ENCODE measurements at regions not wholly inside any gene's neighbourhood (a gene's known extent, or its start where the extent isn't known, plus 50 kb on each side); places are given as distances from the start of the nearest gene placed in this dataset.

DNA sequence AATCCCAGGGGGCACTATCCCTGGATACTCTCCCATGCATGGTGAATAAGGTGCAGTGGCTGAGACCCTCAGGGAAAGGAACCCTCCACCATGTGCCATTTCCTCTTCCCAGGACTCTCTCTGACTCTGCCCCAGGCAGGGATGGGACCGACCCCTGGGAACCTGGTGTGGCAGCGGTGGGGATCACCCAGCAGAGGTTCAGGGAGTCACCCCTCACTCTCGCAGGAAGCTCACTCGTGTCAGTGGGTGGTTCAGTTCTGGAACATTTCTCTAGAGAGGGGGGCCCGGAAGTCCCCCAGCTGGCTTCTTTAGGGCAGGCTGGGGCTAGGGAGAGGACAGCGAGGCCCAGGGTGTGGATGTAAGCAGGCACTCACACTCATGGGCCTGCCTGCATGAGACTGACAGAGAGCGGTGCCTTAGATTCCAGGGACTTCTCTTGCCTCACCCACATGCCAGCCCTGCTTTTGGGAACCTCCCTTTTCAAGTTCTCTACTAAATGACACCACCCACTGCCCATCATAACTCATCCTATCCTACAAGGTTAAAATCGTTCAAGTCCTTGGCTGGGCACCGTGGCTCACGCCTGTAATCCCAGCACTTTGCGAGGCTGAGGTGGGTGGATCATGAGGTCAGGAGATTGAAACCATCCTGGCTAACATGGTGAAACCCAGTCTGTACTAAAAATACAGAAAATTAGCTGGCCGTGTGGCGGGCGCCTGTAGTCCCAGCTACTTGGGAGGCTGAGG, 109.7 kb upstream of the SDK2 start:
- no peak overlapping the region for H3K4me2 ChIP-seq (ENCODE audit: low read length)
- no peak overlapping the region for H3K27ac ChIP-seq (ENCODE audit: low read length)
- H3K9me2 ChIP-seq (ENCODE audit: insufficient read depth, low read length) = no peaks in the 10 kb centered on the region
- H3K36me3 ChIP-seq (ENCODE audit: insufficient read depth, low read length) = no peaks in the 10 kb centered on the region
- no peaks in the 10 kb centered on the region for H3K79me2 ChIP-seq (replicated peaks; ENCODE audit: insufficient read depth, low read length)
- no peak overlapping the region for H2AFZ ChIP-seq (ENCODE audit: low read depth, low read length)
- no peak overlapping the region for H3K9ac ChIP-seq (ENCODE audit: low read length)
- no peaks in the 10 kb centered on the region for H3F3A ChIP-seq (ENCODE audit: insufficient read depth, low read length, poor library complexity, severe bottlenecking)
- TF ChIP-seq EZH2 (IDR thresholded peaks at IDR 0.05; ENCODE audit: borderline replicate concordance, insufficient read depth, low read length, poor library complexity, severe bottlenecking) = no peak
- TF ChIP-seq EP300 (conservative IDR thresholded peaks at IDR 0.05; ENCODE audit: poor library complexity, severe bottlenecking) = no peak
- TF ChIP-seq, protein P1, sequence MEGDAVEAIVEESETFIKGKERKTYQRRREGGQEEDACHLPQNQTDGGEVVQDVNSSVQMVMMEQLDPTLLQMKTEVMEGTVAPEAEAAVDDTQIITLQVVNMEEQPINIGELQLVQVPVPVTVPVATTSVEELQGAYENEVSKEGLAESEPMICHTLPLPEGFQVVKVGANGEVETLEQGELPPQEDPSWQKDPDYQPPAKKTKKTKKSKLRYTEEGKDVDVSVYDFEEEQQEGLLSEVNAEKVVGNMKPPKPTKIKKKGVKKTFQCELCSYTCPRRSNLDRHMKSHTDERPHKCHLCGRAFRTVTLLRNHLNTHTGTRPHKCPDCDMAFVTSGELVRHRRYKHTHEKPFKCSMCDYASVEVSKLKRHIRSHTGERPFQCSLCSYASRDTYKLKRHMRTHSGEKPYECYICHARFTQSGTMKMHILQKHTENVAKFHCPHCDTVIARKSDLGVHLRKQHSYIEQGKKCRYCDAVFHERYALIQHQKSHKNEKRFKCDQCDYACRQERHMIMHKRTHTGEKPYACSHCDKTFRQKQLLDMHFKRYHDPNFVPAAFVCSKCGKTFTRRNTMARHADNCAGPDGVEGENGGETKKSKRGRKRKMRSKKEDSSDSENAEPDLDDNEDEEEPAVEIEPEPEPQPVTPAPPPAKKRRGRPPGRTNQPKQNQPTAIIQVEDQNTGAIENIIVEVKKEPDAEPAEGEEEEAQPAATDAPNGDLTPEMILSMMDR (IDR thresholded peaks at IDR 0.05; ENCODE audit: poor library complexity, severe bottlenecking) = no peak
- no peak for TF ChIP-seq SMC3 (conservative IDR thresholded peaks at IDR 0.05; ENCODE audit: poor library complexity)
- TF ChIP-seq TAF1 (IDR thresholded peaks at IDR 0.05; ENCODE audit: low read depth) = no peak
- no peak for TF ChIP-seq RAD21 (conservative IDR thresholded peaks at IDR 0.05)
- no peak for TF ChIP-seq MXI1 (conservative IDR thresholded peaks at IDR 0.05; ENCODE audit: poor library complexity, severe bottlenecking)
- no peak for TF ChIP-seq POLR2AphosphoS5 (IDR thresholded peaks at IDR 0.05)
- TF ChIP-seq, protein P2, sequence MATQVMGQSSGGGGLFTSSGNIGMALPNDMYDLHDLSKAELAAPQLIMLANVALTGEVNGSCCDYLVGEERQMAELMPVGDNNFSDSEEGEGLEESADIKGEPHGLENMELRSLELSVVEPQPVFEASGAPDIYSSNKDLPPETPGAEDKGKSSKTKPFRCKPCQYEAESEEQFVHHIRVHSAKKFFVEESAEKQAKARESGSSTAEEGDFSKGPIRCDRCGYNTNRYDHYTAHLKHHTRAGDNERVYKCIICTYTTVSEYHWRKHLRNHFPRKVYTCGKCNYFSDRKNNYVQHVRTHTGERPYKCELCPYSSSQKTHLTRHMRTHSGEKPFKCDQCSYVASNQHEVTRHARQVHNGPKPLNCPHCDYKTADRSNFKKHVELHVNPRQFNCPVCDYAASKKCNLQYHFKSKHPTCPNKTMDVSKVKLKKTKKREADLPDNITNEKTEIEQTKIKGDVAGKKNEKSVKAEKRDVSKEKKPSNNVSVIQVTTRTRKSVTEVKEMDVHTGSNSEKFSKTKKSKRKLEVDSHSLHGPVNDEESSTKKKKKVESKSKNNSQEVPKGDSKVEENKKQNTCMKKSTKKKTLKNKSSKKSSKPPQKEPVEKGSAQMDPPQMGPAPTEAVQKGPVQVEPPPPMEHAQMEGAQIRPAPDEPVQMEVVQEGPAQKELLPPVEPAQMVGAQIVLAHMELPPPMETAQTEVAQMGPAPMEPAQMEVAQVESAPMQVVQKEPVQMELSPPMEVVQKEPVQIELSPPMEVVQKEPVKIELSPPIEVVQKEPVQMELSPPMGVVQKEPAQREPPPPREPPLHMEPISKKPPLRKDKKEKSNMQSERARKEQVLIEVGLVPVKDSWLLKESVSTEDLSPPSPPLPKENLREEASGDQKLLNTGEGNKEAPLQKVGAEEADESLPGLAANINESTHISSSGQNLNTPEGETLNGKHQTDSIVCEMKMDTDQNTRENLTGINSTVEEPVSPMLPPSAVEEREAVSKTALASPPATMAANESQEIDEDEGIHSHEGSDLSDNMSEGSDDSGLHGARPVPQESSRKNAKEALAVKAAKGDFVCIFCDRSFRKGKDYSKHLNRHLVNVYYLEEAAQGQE (IDR thresholded peaks at IDR 0.05; ENCODE audit: borderline replicate concordance) = no peak
- no peak overlapping the region for H3K4me3 ChIP-seq (ENCODE audit: low read length)
- H3K27me3 ChIP-seq (ENCODE audit: insufficient read depth, low read depth, low read length) = no peaks in the 10 kb centered on the region
- no peaks in the 10 kb centered on the region for H4K20me1 ChIP-seq (ENCODE audit: insufficient read depth)
- H3K9me3 ChIP-seq (ENCODE audit: low read length) = no peaks in the 10 kb centered on the region

DNA sequence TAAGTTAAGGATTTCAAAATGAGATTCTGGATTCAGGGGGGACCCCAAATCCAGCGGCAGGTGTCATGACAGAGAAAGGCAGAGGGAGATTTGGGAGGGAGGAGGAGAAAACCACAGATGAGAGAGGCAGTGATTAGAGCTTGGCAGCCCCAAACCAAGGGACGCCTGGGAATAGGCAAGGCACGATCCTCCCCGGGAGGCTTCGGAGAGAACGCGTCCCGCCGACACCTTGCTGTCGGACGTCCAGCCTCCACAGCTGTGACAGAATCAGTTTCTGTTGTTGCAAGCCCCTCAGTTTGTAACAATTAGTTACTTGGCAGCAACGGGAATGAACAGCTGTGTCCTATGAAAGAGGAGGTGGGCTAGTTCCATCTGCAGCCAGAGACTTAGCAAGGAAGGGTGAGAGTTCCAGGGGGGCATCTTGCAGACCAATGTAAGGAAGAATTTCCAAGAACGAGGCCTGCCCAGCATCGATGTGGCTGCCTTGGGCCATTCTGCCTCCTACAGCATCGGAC, 110.7 kb upstream of the SDK2 start:
- TF ChIP-seq SMC3 (conservative IDR thresholded peaks at IDR 0.05; ENCODE audit: poor library complexity) (no peak), EZH2 (IDR thresholded peaks at IDR 0.05; ENCODE audit: borderline replicate concordance, insufficient read depth, low read length, poor library complexity, severe bottlenecking) (no peak), MXI1 (conservative IDR thresholded peaks at IDR 0.05; ENCODE audit: poor library complexity, severe bottlenecking) (no peak), POLR2AphosphoS5 (IDR thresholded peaks at IDR 0.05) (no peak), EP300 (conservative IDR thresholded peaks at IDR 0.05; ENCODE audit: poor library complexity, severe bottlenecking) (no peak), TAF1 (IDR thresholded peaks at IDR 0.05; ENCODE audit: low read depth) (no peak), RAD21 (conservative IDR thresholded peaks at IDR 0.05) (no peak)
- TF ChIP-seq, protein P1 (IDR thresholded peaks at IDR 0.05; ENCODE audit: poor library complexity, severe bottlenecking) = no peak
- TF ChIP-seq, protein P2 (IDR thresholded peaks at IDR 0.05; ENCODE audit: borderline replicate concordance) = no peak
- Histone ChIP-seq H4K20me1 (ENCODE audit: insufficient read depth) (no peaks in the 10 kb centered on the region), H3K9ac (ENCODE audit: low read length) (no peak overlapping the region), H3K9me2 (ENCODE audit: insufficient read depth, low read length) (no peaks in the 10 kb centered on the region), H3K27me3 (ENCODE audit: insufficient read depth, low read depth, low read length) (no peaks in the 10 kb centered on the region), H3K9me3 (ENCODE audit: low read length) (no peaks in the 10 kb centered on the region), H3K36me3 (ENCODE audit: insufficient read depth, low read length) (no peaks in the 10 kb centered on the region), H3K27ac (ENCODE audit: low read length) (no peak overlapping the region), H3F3A (ENCODE audit: insufficient read depth, low read length, poor library complexity, severe bottlenecking) (no peaks in the 10 kb centered on the region), H3K4me2 (ENCODE audit: low read length) (no peak overlapping the region), H3K4me3 (ENCODE audit: low read length) (no peak overlapping the region), H3K79me2 (replicated peaks; ENCODE audit: insufficient read depth, low read length) (no peaks in the 10 kb centered on the region), H2AFZ (ENCODE audit: low read depth, low read length) (no peak overlapping the region)

Measured in neural cell (in vitro differentiated cells).